SK-N-SH treated with all-trans-retinoic acid at 6 μM for 48 hours (cell line): ENCODE measurements at regions not wholly inside any gene's neighbourhood (a gene's known extent, or its start where the extent isn't known, plus 50 kb on each side); places are given as distances from the start of the nearest gene placed in this dataset.

Experiments
- ATAC-seq: fragments of 200-7000 bp; cut with Tn5 transposase; 3 replicates; pipeline ENCODE4 v1.9.1; 2020; ENCODE audit warnings: mild to moderate bottlenecking, moderate library complexity
- ARNTL ChIP-seq: fragments of 450-650 bp; formaldehyde crosslinking; IDR thresholded peaks from 2 replicates; pipeline ENCODE4 v1.5.0; 2020; ENCODE audit warnings: low read depth, mild to moderate bottlenecking, moderate library complexity, borderline replicate concordance
- BACH2 ChIP-seq: fragments of 250-450 bp; sonication (Bioruptor Pico); IDR thresholded peaks from 2 replicates; pipeline ENCODE4 v1.9.0; 2021; ENCODE audit warnings: mild to moderate bottlenecking, borderline replicate concordance
- CSDC2 ChIP-seq: fragments of 250-450 bp; sonication (Bioruptor Pico); IDR thresholded peaks from 2 replicates; pipeline ENCODE4 v1.5.0; 2020; ENCODE audit warnings: mild to moderate bottlenecking, moderate library complexity
- ESRRG ChIP-seq: fragments of 250-450 bp; sonication (Bioruptor Pico); IDR thresholded peaks from 2 replicates; pipeline ENCODE4 v1.6.1; 2021; ENCODE audit warnings: mild to moderate bottlenecking
- GLIS3 ChIP-seq: fragments of 250-450 bp; sonication (Bioruptor Pico); IDR thresholded peaks from 2 replicates; pipeline ENCODE4 v1.5.0; 2020; ENCODE audit warnings: mild to moderate bottlenecking, moderate library complexity
- ISL1 ChIP-seq: fragments of 250-450 bp; sonication (Bioruptor Pico); IDR thresholded peaks from 2 replicates; pipeline ENCODE4 v2.1.2; 2022; ENCODE audit warnings: mild to moderate bottlenecking, moderate library complexity
- OSR1 ChIP-seq: fragments of 250-450 bp; sonication (Bioruptor Pico); IDR thresholded peaks from 2 replicates; pipeline ENCODE4 v1.8.0; 2022; ENCODE audit warnings: moderate library complexity, mild to moderate bottlenecking, inconsistent platforms
- PPARA ChIP-seq: fragments of 250-450 bp; sonication (Bioruptor Pico); IDR thresholded peaks from 2 replicates; pipeline ENCODE4 v1.5.0; 2020; ENCODE audit warnings: mild to moderate bottlenecking, borderline replicate concordance
- RARB ChIP-seq: fragments of 250-450 bp; sonication (Bioruptor Pico); IDR thresholded peaks from 2 replicates; pipeline ENCODE4 v1.8.0; 2021; ENCODE audit warnings: mild to moderate bottlenecking, moderate library complexity
- SNAI2 ChIP-seq: fragments of 250-450 bp; sonication (Bioruptor Pico); IDR thresholded peaks from 2 replicates; pipeline ENCODE4 v1.5.0; 2020; ENCODE audit warnings: mild to moderate bottlenecking, moderate library complexity
- TCF4 ChIP-seq: fragments of 250-450 bp; sonication (Bioruptor Pico); IDR thresholded peaks from 2 replicates; pipeline ENCODE4 v1.8.0; 2021; ENCODE audit warnings: mild to moderate bottlenecking, moderate library complexity, borderline replicate concordance
- TOX ChIP-seq: fragments of 250-450 bp; sonication (Bioruptor Pico); IDR thresholded peaks from 2 replicates; pipeline ENCODE4 v1.8.0; 2021; ENCODE audit warnings: mild to moderate bottlenecking, moderate library complexity, borderline replicate concordance
- ZC3H10 ChIP-seq: fragments of 250-450 bp; sonication (Bioruptor Pico); IDR thresholded peaks from 2 replicates; pipeline ENCODE4 v1.5.1; 2021; ENCODE audit warnings: mild to moderate bottlenecking, moderate library complexity
- ZFP3 ChIP-seq: fragments of 250-450 bp; sonication (Bioruptor Pico); IDR thresholded peaks from 2 replicates; pipeline ENCODE4 v1.5.0; 2020; ENCODE audit warnings: mild to moderate bottlenecking, moderate library complexity
- ZFP30 ChIP-seq: fragments of 450-650 bp; formaldehyde crosslinking; IDR thresholded peaks from 2 replicates; pipeline ENCODE4 v1.5.0; 2022; ENCODE audit warnings: mild to moderate bottlenecking, moderate library complexity
- ZNF565 ChIP-seq: fragments of 450-650 bp; formaldehyde crosslinking; conservative IDR thresholded peaks from 2 replicates; pipeline ENCODE4 v1.5.0; 2020; ENCODE audit warnings: low read depth, mild to moderate bottlenecking, moderate library complexity
- ZNF8 ChIP-seq: fragments of 450-650 bp; formaldehyde crosslinking; IDR thresholded peaks from 2 replicates; pipeline ENCODE4 v1.5.0; 2020; ENCODE audit warnings: mild to moderate bottlenecking, moderate library complexity
- TF ChIP-seq, protein P1 (sequence below): fragments of 250-450 bp; sonication (Bioruptor Pico); IDR thresholded peaks from 2 replicates; pipeline ENCODE4 v1.5.0; 2020; ENCODE audit warnings: mild to moderate bottlenecking, moderate library complexity
- TF ChIP-seq, protein P2 (sequence below): fragments of 250-450 bp; sonication (Bioruptor Pico); IDR thresholded peaks from 2 replicates; pipeline ENCODE4 v1.8.0; 2021; ENCODE audit warnings: low read depth, mild to moderate bottlenecking, moderate library complexity, borderline replicate concordance
- TF ChIP-seq, protein P3 (sequence below): fragments of 250-450 bp; sonication (Bioruptor Pico); IDR thresholded peaks from 2 replicates; pipeline ENCODE4 v1.5.1; 2020; ENCODE audit warnings: low read depth, mild to moderate bottlenecking, moderate library complexity
- TF ChIP-seq, protein P4 (sequence below): fragments of 250-450 bp; sonication (Bioruptor Pico); IDR thresholded peaks from 2 replicates; pipeline ENCODE4 v1.5.1; 2021; ENCODE audit warnings: mild to moderate bottlenecking, moderate library complexity

DNA sequence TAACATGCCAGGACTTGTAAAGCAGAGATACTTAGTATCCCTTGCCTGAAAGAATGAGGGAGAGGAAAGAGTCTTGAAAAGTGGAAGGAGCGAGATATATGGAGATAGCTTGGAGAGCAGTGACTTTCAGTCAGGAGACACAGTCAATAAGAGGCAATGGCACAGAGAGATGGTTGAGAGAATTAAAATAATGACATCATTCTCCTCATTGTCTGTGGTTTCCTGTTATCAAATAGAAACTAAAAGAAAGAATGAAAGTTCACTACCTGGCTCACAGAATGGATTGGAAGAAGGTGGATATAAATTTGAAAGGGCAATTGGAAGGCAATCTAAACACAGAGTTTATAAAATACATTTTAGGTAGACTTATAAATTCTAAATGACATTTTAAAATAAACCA lies 760.2 kb upstream of the AADAT start:
- ATAC-seq = no peak
- TF ChIP-seq, protein P1, sequence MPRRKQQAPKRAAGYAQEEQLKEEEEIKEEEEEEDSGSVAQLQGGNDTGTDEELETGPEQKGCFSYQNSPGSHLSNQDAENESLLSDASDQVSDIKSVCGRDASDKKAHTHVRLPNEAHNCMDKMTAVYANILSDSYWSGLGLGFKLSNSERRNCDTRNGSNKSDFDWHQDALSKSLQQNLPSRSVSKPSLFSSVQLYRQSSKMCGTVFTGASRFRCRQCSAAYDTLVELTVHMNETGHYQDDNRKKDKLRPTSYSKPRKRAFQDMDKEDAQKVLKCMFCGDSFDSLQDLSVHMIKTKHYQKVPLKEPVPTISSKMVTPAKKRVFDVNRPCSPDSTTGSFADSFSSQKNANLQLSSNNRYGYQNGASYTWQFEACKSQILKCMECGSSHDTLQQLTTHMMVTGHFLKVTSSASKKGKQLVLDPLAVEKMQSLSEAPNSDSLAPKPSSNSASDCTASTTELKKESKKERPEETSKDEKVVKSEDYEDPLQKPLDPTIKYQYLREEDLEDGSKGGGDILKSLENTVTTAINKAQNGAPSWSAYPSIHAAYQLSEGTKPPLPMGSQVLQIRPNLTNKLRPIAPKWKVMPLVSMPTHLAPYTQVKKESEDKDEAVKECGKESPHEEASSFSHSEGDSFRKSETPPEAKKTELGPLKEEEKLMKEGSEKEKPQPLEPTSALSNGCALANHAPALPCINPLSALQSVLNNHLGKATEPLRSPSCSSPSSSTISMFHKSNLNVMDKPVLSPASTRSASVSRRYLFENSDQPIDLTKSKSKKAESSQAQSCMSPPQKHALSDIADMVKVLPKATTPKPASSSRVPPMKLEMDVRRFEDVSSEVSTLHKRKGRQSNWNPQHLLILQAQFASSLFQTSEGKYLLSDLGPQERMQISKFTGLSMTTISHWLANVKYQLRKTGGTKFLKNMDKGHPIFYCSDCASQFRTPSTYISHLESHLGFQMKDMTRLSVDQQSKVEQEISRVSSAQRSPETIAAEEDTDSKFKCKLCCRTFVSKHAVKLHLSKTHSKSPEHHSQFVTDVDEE (CRISPR knock-in tag) = no peak
- TF ChIP-seq RARB (no peak), ISL1 (CRISPR knock-in tag) (no peak), OSR1 (no peak), ZFP30 (CRISPR knock-in tag) (no peak), ZFP3 (CRISPR knock-in tag) (no peak), ARNTL (no peak), CSDC2 (CRISPR knock-in tag) (no peak), ZNF8 (CRISPR knock-in tag) (no peak), ESRRG (CRISPR knock-in tag) (no peak)

DNA sequence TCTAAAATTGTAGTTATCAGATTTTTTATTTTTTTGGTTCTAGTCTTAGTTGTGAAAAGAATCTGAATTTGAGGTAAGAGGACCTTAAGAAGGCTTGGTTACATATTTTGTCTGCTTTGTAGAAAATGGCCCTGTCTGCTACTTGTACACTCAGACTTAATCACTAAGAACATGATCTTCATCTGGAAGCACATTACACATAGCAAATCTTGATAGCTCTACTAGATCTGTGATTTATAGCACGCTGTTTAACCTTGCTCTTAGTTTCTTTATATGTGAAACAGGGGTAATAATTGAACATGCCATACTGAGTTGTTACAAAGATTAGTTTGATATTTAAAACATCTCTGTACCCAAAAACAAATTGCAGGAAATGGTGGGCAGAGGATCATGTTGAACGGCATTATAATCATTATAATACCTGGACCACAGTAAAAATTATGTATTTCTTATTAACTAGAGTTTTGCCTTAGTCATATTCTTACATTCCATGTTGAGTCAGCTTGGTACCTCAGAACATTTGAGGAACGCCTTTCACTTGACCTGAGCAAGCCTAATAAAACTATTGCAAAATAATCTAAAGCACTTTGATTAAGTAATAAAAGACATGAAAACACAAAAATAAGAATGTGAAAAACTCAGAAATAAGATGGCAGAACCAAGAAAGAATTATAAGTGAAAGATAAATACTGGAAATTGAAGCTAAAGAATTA lies 738.0 kb upstream of the AADAT start:
- peak; percentile 40; the same call in 2 of the 3 replicates for ATAC-seq

DNA sequence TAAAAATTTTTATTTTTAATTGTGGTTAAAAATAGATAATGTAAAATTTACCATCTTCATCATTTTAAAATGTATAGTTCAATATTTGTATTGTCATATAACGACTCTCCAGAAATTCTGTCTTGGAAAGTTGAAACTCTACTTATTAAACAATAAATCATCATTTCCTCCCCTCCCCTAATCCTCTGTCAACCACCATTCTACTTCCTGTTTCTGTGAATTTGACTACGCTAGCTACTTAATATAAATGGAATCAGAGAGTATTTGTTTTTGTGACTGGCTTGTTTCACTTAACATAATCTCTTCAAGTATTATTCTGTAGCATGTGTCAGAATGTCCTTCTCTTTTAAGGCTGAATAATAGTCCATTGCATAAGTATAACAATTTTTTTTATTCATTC lies 729.0 kb upstream of the AADAT start:
- ATAC-seq = no peak
- no peak for TF ChIP-seq SNAI2 (CRISPR knock-in tag)
- TF ChIP-seq GLIS3 (CRISPR knock-in tag) = no peak
- TF ChIP-seq TCF4 = no peak
- no peak for TF ChIP-seq ZNF8 (CRISPR knock-in tag)
- no peak for TF ChIP-seq RARB
- TF ChIP-seq, all 23 proteins: peak for 0

More for the DNA sequence above, 738.0 kb upstream of the AADAT start:
- TF ChIP-seq SNAI2 (CRISPR knock-in tag) (no peak), TOX (CRISPR knock-in tag) (no peak), OSR1 (no peak)
- TF ChIP-seq, protein P2, sequence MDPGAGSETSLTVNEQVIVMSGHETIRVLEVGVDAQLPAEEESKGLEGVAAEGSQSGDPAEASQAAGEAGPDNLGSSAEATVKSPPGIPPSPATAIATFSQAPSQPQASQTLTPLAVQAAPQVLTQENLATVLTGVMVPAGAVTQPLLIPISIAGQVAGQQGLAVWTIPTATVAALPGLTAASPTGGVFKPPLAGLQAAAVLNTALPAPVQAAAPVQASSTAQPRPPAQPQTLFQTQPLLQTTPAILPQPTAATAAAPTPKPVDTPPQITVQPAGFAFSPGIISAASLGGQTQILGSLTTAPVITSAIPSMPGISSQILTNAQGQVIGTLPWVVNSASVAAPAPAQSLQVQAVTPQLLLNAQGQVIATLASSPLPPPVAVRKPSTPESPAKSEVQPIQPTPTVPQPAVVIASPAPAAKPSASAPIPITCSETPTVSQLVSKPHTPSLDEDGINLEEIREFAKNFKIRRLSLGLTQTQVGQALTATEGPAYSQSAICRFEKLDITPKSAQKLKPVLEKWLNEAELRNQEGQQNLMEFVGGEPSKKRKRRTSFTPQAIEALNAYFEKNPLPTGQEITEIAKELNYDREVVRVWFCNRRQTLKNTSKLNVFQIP = no peak
- TF ChIP-seq, all 23 proteins: peak for 0

DNA sequence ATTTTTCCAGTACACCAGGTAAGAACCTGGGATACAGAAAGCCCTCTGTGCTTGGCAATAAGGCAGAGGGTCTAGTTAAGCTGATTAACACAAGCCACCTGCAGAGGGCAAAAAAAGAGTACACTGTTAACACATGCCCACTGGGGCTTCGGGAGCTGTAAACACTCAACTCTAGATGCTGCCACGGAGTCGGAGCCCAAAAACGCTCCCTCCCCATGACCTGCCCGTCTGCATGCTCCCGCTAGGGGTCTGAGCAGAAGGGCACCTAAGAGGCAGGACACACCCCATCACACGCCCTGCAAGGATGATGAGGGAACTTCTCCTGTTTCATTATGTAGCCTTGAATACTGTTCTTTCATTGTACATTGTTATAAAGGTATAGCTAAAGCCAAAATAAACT lies 715.6 kb upstream of the AADAT start:
- TF ChIP-seq BACH2 (CRISPR knock-in tag) (no peak), ZC3H10 (CRISPR knock-in tag) (no peak), ZNF8 (CRISPR knock-in tag) (no peak), CSDC2 (CRISPR knock-in tag) (no peak), ZFP3 (CRISPR knock-in tag) (no peak), PPARA (CRISPR knock-in tag) (no peak), OSR1 (no peak), ARNTL (no peak), TCF4 (no peak), ZNF565 (CRISPR knock-in tag) (no peak), ISL1 (CRISPR knock-in tag) (no peak), ESRRG (CRISPR knock-in tag) (no peak)
- TF ChIP-seq, protein P3, sequence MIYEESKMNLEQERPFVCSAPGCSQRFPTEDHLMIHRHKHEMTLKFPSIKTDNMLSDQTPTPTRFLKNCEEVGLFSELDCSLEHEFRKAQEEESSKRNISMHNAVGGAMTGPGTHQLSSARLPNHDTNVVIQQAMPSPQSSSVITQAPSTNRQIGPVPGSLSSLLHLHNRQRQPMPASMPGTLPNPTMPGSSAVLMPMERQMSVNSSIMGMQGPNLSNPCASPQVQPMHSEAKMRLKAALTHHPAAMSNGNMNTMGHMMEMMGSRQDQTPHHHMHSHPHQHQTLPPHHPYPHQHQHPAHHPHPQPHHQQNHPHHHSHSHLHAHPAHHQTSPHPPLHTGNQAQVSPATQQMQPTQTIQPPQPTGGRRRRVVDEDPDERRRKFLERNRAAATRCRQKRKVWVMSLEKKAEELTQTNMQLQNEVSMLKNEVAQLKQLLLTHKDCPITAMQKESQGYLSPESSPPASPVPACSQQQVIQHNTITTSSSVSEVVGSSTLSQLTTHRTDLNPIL (CRISPR knock-in tag) = no peak
- TF ChIP-seq, protein P1 (CRISPR knock-in tag) = no peak
- TF ChIP-seq, protein P4, sequence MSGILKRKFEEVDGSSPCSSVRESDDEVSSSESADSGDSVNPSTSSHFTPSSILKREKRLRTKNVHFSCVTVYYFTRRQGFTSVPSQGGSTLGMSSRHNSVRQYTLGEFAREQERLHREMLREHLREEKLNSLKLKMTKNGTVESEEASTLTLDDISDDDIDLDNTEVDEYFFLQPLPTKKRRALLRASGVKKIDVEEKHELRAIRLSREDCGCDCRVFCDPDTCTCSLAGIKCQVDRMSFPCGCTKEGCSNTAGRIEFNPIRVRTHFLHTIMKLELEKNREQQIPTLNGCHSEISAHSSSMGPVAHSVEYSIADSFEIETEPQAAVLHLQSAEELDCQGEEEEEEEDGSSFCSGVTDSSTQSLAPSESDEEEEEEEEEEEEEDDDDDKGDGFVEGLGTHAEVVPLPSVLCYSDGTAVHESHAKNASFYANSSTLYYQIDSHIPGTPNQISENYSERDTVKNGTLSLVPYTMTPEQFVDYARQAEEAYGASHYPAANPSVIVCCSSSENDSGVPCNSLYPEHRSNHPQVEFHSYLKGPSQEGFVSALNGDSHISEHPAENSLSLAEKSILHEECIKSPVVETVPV = no peak
- TF ChIP-seq, protein P2 = no peak
- TF ChIP-seq, all 23 proteins: peak for 0
- no peak for ATAC-seq
